Muscle of leg (tissue), 3 donors: ENCODE measurements at regions not wholly inside any gene's neighbourhood (a gene's known extent, or its start where the extent isn't known, plus 50 kb on each side); places are given as distances from the start of the nearest gene placed in this dataset.

Source experiments
- DNase-seq: peaks from one replicate; pipeline ENCODE4 v3.0.0; 2013
- H3K27ac ChIP-seq: one replicate; pipeline ENCODE4 v1.5.1; 2013; ENCODE audit warnings: mild to moderate bottlenecking, low read length, control low read depth
- H3K27me3 ChIP-seq: one replicate; pipeline ENCODE4 v1.6.1; 2013; ENCODE audit warnings: low read length; ENCODE audit not compliant: control insufficient read depth, insufficient read depth
- H3K36me3 ChIP-seq: one replicate; pipeline ENCODE4 v1.6.1; 2013; ENCODE audit warnings: low read length; ENCODE audit not compliant: control insufficient read depth, insufficient read depth
- H3K4me1 ChIP-seq: one replicate; pipeline ENCODE4 v1.6.1; 2013; ENCODE audit warnings: low read length; ENCODE audit not compliant: control insufficient read depth, insufficient read depth
- H3K4me3 ChIP-seq: one replicate; pipeline ENCODE4 v1.5.1; 2013; ENCODE audit warnings: low read length, control low read depth
- H3K9me3 ChIP-seq: replicated peaks from 2 replicates; pipeline ENCODE4 v1.6.1; 2013; ENCODE audit warnings: low read depth, low read length; ENCODE audit not compliant: control insufficient read depth
- WGBS: methylation state at CpG from one replicate; pipeline ENCODE4 v1.1.5; 2013; ENCODE audit warnings: missing lambda C conversion rate; ENCODE audit not compliant: insufficient coverage; 5-methylcytosine and 5-hydroxymethylcytosine counted together

- DNase-seq = no peak
- H3K4me3 ChIP-seq = no peak overlapping the region
- WGBS = no CpG with 5 or more reads among the region's 3 CpGs
- no peak overlapping the region for H3K27ac ChIP-seq
- H3K4me1 ChIP-seq = no peaks in the 10 kb centered on the region
- no peaks in the 10 kb centered on the region for H3K9me3 ChIP-seq
- no peaks in the 10 kb centered on the region for H3K27me3 ChIP-seq
- no peaks in the 10 kb centered on the region for H3K36me3 ChIP-seq
Observed at GRCh38 chr4:35565640-35566039, 678.7 kb downstream of the ARAP2 start.

- no peaks in the 10 kb centered on the region for H3K9me3 ChIP-seq
- no peak overlapping the region for H3K27ac ChIP-seq
- DNase-seq = no peak
- H3K36me3 ChIP-seq = no peaks in the 10 kb centered on the region
- H3K4me3 ChIP-seq = no peak overlapping the region
- H3K4me1 ChIP-seq = no peaks in the 10 kb centered on the region
- H3K27me3 ChIP-seq = no peaks in the 10 kb centered on the region
Observed at GRCh38 chr4:35591035-35591434, 653.3 kb downstream of the ARAP2 start.

- Histone ChIP-seq H3K4me1 (no peaks in the 10 kb centered on the region), H3K9me3 (no peaks in the 10 kb centered on the region), H3K4me3 (no peak overlapping the region), H3K27ac (no peak overlapping the region), H3K27me3 (no peaks in the 10 kb centered on the region), H3K36me3 (no peaks in the 10 kb centered on the region)
- no peak for DNase-seq
- WGBS = no CpG with 5 or more reads among the region's 3 CpGs
Observed at GRCh38 chr4:35604252-35604651, 640.1 kb downstream of the ARAP2 start.

- WGBS = no CpG with 5 or more reads among the region's 1 CpG
- H3K4me1 ChIP-seq = no peaks in the 10 kb centered on the region
- no peaks in the 10 kb centered on the region for H3K27me3 ChIP-seq
Observed at GRCh38 chr4:35604724-35605123, 639.6 kb downstream of the ARAP2 start.

GRCh38 chr4:35608205-35608604 lies 636.1 kb downstream of the ARAP2 start:
- H3K27ac ChIP-seq = no peak overlapping the region
- H3K27me3 ChIP-seq = no peaks in the 10 kb centered on the region
- no peak for DNase-seq
- H3K4me3 ChIP-seq = no peak overlapping the region
- H3K9me3 ChIP-seq = no peaks in the 10 kb centered on the region
- H3K4me1 ChIP-seq = no peaks in the 10 kb centered on the region
- H3K36me3 ChIP-seq = no peaks in the 10 kb centered on the region

More at GRCh38 chr4:35604724-35605123, 639.6 kb downstream of the ARAP2 start:
- no peak overlapping the region for H3K27ac ChIP-seq
- H3K4me3 ChIP-seq = no peak overlapping the region
- no peak for DNase-seq
- H3K36me3 ChIP-seq = no peaks in the 10 kb centered on the region
- H3K9me3 ChIP-seq = no peaks in the 10 kb centered on the region

- no peak for DNase-seq
- H3K4me1 ChIP-seq = no peaks in the 10 kb centered on the region
- WGBS = 67% methylated on average over 1 of the region's 2 CpGs
- H3K36me3 ChIP-seq = no peaks in the 10 kb centered on the region
- no peak overlapping the region for H3K27ac ChIP-seq
- no peak overlapping the region for H3K4me3 ChIP-seq
- H3K9me3 ChIP-seq = no peaks in the 10 kb centered on the region
- no peaks in the 10 kb centered on the region for H3K27me3 ChIP-seq
Observed at GRCh38 chr4:35614120-35614519, 630.2 kb downstream of the ARAP2 start.

- Histone ChIP-seq H3K27me3 (no peaks in the 10 kb centered on the region), H3K9me3 (no peaks in the 10 kb centered on the region), H3K4me1 (no peaks in the 10 kb centered on the region), H3K36me3 (no peaks in the 10 kb centered on the region), H3K27ac (no peak overlapping the region), H3K4me3 (no peak overlapping the region)
- WGBS = no CpG with 5 or more reads among the region's 3 CpGs
- DNase-seq = no peak
Observed at GRCh38 chr4:35639929-35640328, 604.4 kb downstream of the ARAP2 start.

GRCh38 chr4:35643661-35644060 lies 600.7 kb downstream of the ARAP2 start:
- no peaks in the 10 kb centered on the region for H3K4me1 ChIP-seq
- no peak overlapping the region for H3K4me3 ChIP-seq
- no peaks in the 10 kb centered on the region for H3K27me3 ChIP-seq
- H3K9me3 ChIP-seq = no peaks in the 10 kb centered on the region
- no peak for DNase-seq
- H3K27ac ChIP-seq = no peak overlapping the region
- H3K36me3 ChIP-seq = no peaks in the 10 kb centered on the region

GRCh38 chr4:35644591-35644990 lies 599.7 kb downstream of the ARAP2 start:
- Histone ChIP-seq H3K9me3 (no peaks in the 10 kb centered on the region), H3K4me3 (no peak overlapping the region), H3K27me3 (no peaks in the 10 kb centered on the region), H3K36me3 (no peaks in the 10 kb centered on the region), H3K27ac (no peak overlapping the region), H3K4me1 (no peaks in the 10 kb centered on the region)
- peak; percentile 62 for DNase-seq

GRCh38 chr4:35649011-35649410 lies 595.3 kb downstream of the ARAP2 start:
- Histone ChIP-seq H3K36me3 (no peaks in the 10 kb centered on the region), H3K27ac (no peak overlapping the region), H3K4me3 (no peak overlapping the region), H3K4me1 (no peaks in the 10 kb centered on the region), H3K27me3 (no peaks in the 10 kb centered on the region), H3K9me3 (no peaks in the 10 kb centered on the region)
- 83% methylated on average over 3 of the region's 3 CpGs for WGBS
- DNase-seq = no peak

GRCh38 chr4:35649778-35650177 lies 594.5 kb downstream of the ARAP2 start:
- H3K4me1 ChIP-seq = no peaks in the 10 kb centered on the region
- no peaks in the 10 kb centered on the region for H3K36me3 ChIP-seq
- H3K9me3 ChIP-seq = no peaks in the 10 kb centered on the region
- peak; percentile 20 for DNase-seq
- no peak overlapping the region for H3K4me3 ChIP-seq
- no peak overlapping the region for H3K27ac ChIP-seq
- no peaks in the 10 kb centered on the region for H3K27me3 ChIP-seq
